ENCODE measurements at regions not wholly inside any gene's neighbourhood (a gene's known extent, or its start where the extent isn't known, plus 50 kb on each side); places are given as distances from the start of the nearest gene placed in this dataset.

- TF ChIP-seq CTCF (IDR thresholded peaks at IDR 0.05) (no peak), POLR2A (IDR thresholded peaks at IDR 0.05) (no peak)
These were observed 219.5 kb downstream of the DHX15 start for GRCh38 chr4:24364852-24365251.
